DOHH2 (cell line): ENCODE measurements at regions not wholly inside any gene's neighbourhood (a gene's known extent, or its start where the extent isn't known, plus 50 kb on each side); places are given as distances from the start of the nearest gene placed in this dataset.

ENCODE experiments used
- CTCF ChIP-seq: fragments of 200-600 bp; sonication (generic); IDR thresholded peaks from one replicate; pipeline ENCODE4 v1.5.1; 2014; ENCODE audit warnings: antibody characterized with exemption, mild to moderate bottlenecking, low read depth, low read length; ENCODE audit not compliant: poor library complexity, severe bottlenecking
- EZH2phosphoT487 ChIP-seq: fragments of 200-600 bp; sonication (generic); IDR thresholded peaks from 2 replicates; pipeline ENCODE4 v1.6.1; 2017; ENCODE audit warnings: borderline replicate concordance, mild to moderate bottlenecking, antibody characterized with exemption, low read length, moderate library complexity, mixed read lengths

- TF ChIP-seq CTCF (no peak), EZH2phosphoT487 (no peak)
Measured at GRCh38 chr7:153224890-153225289, 465.3 kb downstream of the ACTR3B start.
